Fibroblast of the conjunctiva (primary cell): ENCODE measurements at regions not wholly inside any gene's neighbourhood (a gene's known extent, or its start where the extent isn't known, plus 50 kb on each side); places are given as distances from the start of the nearest gene placed in this dataset.
"Not testable (repeated sequence)": the region's sequence is repeated elsewhere in the genome, so short reads cannot be mapped to it uniquely, and the experiment has no call there.

ENCODE experiments used
- DNase-seq: peaks from one replicate; pipeline ENCODE4 v3.0.0-alpha.2; 2010; ENCODE audit warnings: low read depth

DNA sequence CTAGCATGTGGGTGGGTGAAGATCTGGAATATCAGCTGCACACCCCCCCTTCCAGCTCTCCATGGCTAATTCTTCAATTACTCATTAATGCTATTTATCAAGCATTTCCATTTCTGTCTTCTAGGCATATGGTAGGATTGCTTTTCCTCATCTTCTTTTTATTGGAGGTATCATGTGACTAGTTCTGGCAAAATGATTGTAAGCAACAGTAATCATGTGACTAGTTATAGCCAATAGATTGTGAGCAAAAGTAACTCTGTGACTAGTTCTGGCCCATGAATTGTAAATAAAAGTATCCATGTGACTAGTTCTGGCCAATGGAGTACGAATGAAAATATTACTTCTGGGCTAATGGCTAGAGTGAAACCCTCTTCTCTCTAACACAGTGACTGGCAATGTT, 107.0 kb upstream of the TMEM132E start:
- no peak for DNase-seq

DNA sequence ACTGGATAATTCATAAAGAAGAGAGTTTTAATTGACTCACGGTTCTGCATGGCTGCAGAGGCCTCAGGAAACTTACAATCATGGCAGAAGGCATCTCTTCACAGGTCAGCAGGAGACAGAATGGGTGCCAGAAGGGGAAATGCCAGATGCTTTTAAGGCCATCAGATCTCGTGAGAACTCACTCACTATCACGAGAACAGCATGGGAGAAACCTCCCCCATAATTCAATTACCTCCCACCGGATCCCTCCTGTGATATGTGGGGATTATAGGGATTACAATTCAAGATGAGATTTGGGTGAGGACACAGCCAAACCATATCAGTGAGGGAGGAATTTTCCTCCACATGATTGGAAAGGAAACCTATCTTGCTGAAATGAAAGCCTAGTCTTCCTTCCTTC, 108.1 kb upstream of the TMEM132E start:
- DNase-seq: not testable (repeated sequence)

DNA sequence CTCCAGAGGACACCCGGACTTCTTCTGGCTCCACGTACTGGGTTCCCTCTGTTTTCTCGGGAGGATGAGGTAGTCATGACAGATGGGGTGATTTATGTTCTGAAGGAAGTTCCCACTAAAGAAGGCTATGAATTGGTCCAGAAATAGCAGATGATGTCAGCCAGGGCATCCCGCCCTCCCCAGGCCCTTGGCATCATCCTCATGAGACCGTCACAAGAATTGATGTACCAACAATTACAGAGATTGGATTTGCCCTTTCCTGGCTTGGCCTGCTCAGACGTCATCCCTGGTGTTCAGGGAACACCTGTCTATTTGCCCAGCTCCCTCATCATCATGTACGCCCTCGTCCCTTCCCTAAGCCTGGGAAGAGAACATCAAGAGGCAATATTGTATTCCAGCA, 102.8 kb upstream of the CCL1 start:
- DNase-seq: no peak

DNA sequence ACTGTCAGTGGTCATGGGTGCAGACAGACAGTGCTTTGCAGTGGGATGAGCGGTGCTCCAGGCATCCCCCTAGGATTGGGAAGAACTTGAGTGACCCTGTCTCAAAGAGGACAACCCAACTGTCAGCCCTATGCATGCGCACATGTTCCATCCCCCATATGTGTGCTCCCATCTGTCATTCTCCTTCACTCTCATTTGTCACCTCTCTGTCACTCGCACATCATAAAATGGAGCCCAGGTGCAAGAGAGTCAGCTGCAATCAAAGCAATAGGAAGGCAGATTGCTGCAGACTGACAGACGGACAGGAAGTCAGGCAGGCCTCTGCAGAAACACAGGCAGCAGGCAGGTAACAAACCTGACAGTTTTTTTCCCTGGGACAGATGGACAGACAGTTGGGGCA, 101.8 kb upstream of the CCL1 start:
- no peak for DNase-seq

DNA sequence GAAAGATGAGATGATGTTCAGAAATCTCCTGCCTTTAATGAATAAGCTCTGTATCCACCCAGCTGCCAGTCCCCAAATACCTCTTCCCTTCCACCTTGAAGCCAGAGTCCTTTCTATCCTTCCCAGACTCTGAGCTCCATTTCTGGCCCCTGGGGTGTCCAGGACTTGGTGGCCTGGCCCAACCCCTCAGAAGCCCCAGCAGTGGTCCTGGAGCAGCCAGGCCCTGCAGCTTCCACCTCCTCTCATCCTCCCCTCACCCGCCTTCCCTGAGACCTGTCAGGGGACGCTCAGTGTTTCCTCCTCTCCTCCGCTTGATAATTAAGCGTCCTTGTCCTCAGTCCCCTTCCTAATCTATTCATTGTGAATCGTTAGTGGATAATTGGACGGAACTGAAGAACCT, 95.2 kb upstream of the CCL1 start:
- no peak for DNase-seq

DNA sequence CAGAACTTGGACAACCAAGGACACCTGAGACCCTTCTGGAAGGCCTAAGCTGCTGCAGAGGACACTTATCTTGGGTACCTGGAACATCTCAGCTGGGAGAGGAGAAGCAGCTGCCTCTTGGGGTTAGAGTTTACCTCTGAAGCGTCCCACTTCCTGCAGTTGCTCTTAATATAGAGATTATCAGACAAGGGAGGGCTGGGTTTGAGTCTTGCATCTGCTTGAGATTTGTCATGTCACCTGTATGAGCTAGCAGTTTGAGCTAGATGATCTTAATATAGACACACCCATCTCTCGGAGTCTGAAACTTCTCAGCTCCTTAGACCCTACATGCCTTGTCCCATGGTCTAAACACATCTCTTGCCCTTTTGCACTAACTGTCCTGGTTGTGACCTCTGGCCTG, 93.1 kb upstream of the CCL1 start:
- DNase-seq: no peak

DNA sequence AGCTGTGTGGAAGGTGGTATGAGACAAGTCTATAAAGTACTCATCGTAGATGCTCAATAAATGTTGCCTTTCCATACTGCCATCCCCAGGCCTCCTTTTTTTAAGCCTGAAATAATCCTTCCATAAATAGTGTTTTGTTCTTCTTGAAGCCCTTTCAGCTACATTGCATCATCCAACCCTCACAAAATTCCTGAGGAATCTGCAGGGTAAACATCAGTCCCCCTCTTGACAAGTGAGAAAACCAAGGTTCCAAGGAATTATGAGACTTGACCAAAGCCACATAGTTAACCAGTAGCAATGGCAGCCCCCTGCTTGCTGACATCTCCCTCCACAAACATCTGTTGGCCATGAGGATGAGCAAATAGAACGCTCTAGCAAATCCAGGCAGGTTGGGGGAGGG, 89.7 kb upstream of the CCL1 start:
- DNase-seq: peak; percentile 1

DNA sequence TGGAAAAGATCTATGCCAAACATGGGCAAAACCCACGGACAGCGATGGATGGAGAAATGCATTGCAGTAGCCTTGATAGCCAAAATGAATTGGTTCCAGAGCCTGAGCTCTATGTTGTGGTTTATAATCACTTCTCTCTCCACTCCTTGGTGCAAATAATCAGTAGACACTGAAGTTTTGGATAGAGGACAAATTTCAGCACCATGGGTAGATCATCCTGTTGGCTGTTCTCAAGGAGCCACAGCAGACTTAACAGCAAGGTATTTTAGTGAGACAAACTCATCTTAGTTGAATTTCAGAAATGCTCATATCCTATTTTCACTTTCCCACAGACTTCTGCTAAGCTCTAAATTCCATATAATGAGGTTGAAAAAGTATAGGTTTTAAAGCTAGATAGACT, 88.3 kb upstream of the CCL1 start:
- DNase-seq: no peak

DNA sequence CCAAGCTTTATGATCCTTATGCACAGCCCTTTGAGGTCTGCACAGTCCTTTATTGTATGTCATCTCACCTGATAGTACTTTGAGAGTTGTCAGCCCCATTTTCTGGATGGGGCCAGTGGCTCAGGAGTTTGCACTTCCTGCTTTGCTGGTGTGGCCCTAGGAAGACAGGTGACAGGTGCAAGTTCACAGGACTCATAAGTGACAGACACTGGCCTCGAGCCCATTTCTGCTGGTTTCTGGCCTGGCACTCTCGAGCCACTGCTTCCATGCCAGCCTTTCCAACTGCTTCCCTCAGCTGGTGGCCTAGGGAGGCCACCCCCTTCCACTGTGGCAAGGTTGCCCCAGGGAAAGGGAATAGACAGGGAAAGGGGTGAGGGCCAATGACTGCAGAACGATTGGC, 84.4 kb upstream of the CCL1 start:
- no peak for DNase-seq

DNA sequence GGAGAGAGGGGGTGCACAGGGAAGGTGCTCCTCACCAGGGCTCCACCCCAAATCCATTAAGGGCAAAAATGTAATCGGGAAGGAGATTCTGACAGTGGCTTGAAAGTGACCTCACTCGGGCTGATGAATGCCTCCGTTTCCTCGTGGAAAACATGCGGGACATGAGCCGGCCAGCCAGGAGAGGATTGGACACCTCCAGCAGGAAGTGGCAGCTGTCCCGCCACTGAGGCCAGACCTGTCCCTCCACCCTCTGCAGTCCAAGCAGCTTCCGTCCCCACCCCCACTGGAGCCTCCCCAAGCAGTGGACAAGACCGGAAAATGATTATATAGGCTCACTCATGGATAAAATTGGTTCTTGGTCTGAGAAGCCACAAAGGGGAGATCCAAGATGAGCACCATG, 82.1 kb upstream of the CCL1 start:
- DNase-seq: no peak

DNA sequence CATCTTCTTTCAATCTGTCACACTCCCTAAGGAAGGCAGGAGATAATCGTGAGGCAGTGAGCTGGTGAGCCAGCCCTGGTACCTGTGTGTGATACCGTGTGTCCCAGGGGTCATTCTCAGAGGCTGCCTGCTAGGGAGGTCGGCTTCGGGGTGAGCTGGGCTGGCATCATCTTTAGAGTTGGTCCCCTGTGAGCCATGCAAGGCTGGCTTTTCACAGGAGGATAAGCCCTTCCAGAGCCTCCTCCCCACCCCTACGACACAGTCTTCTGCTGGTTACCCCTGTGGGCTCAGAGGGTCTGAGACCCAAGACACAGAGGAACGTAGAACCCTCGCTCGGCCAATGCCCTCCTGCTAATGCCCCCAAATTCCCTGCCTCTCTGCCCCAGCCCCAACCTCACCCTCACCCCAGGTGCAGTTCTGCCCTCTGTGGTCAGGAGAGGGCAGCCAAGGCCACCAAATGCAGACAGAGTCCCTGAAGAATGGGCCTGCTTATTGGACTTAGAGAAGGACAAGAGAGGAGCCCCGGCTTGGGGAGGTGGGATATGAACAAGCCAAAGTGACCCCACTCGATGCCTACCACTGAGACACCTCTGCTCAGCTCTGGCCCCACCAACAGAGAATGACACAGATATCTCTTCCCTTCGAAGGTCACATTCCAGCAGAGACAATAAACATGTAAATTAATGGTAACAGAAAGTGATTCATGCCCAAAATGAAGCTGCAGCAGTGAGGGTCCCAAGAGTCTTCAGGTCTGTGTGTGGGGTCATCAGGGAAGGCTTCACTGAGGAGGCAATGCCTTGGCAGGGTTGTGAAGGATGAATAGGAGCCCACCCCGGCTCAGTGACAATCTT, 80.8 kb upstream of the CCL1 start:
- DNase-seq: no peak

DNA sequence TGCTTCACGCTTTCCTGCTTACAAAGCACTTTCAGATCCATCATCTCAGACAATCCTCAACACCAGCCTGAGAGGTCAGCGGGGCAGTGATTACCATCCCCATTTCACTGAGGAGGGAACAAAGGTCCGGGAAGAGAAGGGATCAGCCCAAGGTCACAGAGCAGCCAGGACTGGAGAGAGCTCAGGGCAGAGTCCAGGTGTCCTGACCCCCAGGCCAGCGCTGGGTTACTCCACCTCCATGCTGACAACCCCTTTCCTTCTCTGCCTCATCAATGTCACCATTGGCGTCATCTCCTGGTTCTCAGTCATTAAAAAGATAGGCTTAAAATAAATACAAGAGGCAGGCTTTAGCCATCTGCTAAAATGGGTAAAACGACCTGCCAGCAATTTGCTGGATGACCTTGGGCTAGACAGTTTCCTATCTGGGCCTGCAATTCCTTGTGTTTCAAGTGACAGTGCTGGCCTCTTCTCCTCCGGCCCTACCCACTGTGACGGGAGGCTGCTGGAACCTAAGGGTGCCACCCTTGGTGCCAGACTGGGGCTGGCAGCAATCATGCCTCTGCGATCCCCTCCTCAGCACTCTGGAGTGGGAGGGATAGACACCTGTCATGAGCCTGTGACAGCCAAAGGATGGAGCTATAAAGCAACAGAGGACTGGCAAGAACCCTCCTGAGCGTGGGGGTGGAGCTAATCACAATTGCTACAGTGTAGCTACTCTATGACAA, 79.5 kb upstream of the CCL1 start:
- no peak for DNase-seq

DNA sequence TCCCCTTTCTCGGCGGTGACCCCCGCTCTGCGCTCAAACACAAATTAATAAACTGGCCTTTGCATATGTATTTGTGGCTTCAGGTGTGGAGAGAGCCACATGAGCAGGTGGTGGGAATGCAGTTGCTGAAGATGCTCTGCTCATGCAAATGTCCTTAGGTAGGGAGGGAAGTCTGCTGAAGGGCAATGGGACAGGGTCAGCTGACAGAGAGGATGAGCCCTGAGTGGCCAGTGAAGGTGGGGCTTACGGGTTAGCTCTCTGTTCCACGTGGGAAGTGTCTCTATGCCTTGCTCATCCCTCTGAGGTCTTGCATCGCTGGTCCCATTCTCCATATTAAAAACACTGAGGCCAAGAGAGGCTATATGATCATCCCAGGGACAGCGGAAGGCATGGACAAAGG, 74.2 kb upstream of the CCL1 start:
- no peak for DNase-seq

DNA sequence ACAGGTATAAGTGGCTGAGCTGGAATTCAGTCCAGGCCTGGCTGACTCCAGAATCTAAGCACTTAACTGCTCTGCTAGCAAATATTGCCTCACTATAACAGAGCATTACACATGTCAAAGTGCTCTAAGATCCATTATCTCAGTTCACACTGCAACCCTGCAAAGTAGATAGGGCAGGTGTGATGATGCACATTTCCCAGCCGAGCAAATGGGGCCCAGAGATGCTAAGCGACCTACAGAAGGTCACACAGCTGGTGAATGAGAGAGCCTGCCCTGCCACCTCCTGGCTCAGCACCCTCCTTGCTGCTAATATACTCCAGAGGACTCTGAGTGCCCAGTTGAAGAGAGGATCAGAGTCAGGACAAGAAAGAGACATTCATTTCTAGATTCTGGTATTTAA, 73.6 kb upstream of the CCL1 start:
- DNase-seq: no peak

DNA sequence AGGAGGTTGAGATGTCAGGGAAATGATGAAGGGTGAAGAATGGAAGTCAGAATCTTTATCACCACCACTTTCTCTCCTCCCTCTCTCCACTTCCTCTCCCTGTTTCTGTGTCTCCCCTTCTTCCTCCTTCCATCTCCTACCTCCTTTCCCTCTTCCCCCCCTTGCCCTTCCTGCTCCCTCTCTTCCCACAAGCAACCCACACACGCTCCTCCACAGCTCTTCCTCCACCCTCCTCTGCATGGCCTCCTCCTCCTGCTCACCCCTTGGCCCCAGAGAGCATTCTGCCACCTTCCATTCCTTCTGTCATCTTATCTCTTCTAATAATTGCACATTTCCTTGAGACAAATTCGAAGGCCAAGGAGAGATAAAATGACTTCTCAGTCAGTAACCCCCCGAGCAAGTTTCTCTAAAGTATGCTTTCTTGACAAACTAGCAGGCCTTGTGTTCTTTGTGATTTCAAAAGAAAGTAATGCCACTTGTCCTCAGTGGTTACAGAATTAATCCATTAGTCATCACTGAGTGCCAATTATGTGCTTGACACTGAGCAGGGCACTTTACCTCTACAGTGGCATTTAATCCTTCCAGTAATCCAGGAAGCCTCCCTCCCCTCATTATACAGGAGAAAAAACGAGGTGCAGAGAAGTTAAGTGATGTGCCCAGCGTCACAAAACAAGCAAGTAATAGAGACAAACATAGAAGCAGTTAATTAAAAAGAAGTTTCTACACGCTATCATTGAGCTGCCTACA, 72.3 kb upstream of the CCL1 start:
- no peak for DNase-seq

DNA sequence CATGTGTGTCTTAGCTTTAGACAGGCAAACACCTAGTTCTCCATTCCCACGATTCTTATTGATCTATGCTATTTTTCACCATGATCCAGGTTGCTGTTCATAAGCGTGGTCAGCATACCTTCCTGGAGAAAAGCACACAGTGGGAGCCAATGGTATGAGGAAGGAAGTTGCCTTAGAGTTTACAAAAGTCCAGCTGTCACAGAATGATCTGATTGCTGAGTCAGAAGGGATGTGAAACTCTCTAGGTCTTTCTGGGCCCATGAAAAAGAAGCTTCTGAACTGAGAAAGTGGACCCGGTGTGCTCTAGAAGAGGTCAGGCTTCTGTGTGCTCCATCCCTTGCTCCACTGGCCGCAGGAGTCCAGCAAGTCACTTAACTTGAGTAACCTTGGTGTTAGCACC, 71.0 kb upstream of the CCL1 start:
- DNase-seq: no peak

DNA sequence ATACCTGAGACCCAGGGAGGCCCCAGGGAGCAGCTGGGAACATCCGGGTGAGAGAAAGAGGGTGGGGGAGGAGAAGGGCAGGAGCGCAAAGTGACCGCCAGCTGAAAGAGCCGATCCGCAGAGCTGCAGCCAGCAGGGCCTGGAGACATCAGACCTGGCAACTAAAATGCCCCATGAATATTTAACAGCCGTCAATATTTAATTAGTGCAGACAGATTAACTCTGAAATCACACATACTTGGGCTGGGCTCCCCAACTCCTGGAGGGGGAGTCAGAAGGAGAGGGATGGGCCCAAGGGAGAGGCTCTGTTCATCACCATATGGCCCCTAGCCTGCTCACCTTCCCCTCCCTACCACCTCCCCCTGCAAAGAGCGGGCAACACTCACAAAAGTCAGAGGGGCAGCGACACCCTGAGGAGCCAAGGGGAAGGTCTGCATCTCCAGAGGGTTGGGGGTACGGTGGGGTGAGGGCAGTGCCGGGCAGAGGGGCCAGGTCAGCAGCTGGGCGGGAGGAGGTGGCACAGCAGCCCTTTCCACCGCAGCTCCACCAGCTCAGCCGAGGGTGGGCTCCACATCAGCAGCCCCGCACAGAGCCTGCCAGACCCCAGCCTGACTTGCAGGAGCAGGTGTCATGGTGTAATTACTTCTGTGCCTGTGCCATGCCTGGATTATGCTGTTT, 61.9 kb upstream of the CCL1 start:
- no peak for DNase-seq

DNA sequence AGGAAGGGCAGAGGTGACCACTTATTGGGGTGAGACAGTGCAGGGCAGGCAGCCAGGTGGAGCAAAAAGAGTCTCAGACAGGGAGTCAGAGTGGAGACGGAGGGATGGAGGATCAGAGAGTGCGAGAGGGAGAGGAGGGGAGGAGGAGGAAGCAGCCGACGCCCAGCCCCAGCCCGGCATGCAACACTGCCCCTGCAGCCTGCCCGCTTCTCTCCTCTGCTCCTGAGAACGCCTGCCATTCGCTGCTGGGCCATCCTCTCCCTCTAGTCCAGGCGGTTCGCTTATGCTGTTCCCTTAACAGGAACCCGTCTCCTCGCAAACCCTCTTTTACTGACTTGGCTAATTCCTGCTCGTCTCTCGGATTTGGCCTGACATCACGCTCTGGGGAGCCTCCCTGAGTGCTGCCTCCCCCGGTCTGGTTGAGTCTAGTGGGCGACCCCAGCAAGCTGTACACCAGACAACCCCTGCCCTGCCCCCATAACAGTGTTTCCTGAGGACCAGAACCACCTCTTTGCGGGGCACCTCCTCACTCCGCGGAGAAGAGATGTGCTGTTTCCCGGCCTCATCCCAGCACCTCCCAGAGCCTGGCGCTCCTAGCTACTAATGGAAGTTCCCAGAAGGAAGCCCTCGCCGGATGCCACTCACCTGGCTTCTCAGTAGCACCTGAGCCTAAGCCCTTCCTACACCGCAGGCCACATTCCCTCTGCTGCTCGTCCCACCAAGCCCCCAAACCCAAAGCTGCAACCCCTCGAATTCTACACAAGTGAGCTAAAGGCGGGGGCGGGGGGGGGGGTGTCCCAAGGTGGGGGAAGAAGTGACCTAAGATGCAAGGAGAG, 61.2 kb upstream of the CCL1 start:
- DNase-seq: no peak

DNA sequence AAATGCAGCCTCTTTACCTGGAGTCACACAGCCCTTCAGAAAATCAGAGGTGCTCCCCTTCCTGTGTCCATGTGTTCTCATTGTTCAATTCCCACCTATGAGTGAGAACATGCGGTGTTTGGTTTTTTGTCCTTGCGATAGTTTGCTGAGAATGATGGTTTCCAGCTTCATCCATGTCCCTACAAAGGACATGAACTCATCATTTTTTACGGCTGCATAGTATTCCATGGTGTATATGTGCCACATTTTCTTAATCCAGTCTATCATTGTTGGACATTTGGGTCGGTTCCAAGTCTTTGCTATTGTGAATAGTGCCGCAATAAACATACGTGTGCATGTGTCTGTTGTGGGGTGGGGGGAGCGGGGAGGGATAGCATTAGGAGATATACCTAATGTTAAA, 60.3 kb upstream of the CCL1 start:
- not testable (repeated sequence) for DNase-seq

DNA sequence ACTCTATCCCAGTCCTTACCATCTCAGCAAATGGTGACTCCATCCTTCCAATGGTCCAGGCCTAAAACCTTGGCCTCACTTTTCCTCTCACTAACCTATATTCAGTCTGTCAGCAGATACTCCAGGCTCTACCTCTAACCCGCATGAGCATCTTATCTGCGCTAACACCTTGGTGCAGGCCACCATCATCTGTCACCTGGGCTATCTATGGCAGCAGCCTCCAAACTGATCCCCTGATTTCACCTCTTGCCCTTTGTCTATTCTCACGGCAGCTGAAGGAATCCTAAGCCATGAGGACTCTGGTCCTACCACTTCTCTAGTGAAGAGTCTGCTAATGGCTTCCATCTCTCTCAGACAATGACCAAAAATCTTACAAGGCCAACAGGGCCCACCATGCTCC, 57.9 kb upstream of the CCL1 start:
- DNase-seq: no peak

DNA sequence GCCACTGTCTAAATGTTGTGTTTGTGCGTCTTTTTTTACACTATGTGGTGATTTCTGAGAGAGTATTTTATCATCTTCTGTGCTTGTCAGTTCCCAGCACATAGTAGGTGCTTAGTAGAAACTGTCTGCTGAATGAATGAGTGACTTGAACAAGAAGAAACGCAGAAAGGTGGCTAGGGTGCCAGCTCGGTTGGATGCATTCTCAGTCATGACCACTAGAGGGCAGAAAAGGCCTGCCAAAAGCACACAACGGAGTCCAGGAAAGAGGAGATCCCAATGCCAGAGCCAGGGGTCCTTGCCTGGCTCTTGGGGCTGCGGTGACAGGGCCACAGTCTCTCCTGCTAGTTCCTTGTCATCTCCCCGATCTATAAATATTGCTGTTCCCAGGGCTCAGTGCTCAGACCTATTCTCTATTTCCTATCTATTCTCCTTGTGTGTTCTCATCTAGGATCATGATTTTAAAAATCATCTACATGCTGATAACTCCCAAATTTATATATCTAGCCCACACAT, 57.3 kb upstream of the CCL1 start:
- DNase-seq: peak; percentile 32
